GM23338 (cell line): ENCODE measurements at regions not wholly inside any gene's neighbourhood (a gene's known extent, or its start where the extent isn't known, plus 50 kb on each side); places are given as distances from the start of the nearest gene placed in this dataset.

ENCODE experiments used
- ATAC-seq: fragments of 200-7000 bp; cut with Tn5 transposase; 3 replicates; pipeline ENCODE4 v1.9.1; 2020
- DNase-seq: peaks from one replicate; pipeline ENCODE4 v3.0.0-alpha.2; 2015; ENCODE audit warnings: low spot score
- H2AFZ ChIP-seq: fragments of 200-600 bp; sonication (generic); 2 replicates; pipeline ENCODE4 v1.8.0; 2016; ENCODE audit warnings: antibody characterized with exemption, mild to moderate bottlenecking, moderate library complexity
- H3F3A ChIP-seq: fragments of 200-600 bp; sonication (generic); replicated peaks from 2 replicates; pipeline ENCODE4 v1.8.0; 2017; ENCODE audit warnings: antibody characterized with exemption, mixed run types, low read depth
- H3K27ac ChIP-seq: fragments of 200-600 bp; sonication (generic); 2 replicates; pipeline ENCODE4 v1.6.1; 2016; ENCODE audit warnings: low read depth
- H3K27me3 ChIP-seq: fragments of 200-600 bp; sonication (generic); 2 replicates; pipeline ENCODE4 v1.8.0; 2016; ENCODE audit warnings: mild to moderate bottlenecking, mixed run types, moderate library complexity; ENCODE audit not compliant: insufficient read depth
- H3K36me3 ChIP-seq: fragments of 200-600 bp; sonication (generic); 2 replicates; pipeline ENCODE4 v1.8.0; 2016; ENCODE audit warnings: mild to moderate bottlenecking; ENCODE audit not compliant: insufficient read depth
- H3K4me1 ChIP-seq: fragments of 200-600 bp; sonication (generic); 2 replicates; pipeline ENCODE4 v1.8.0; 2016; ENCODE audit warnings: mild to moderate bottlenecking, moderate library complexity; ENCODE audit not compliant: insufficient read depth
- H3K4me2 ChIP-seq: fragments of 200-600 bp; sonication (generic); 2 replicates; pipeline ENCODE4 v1.7.1; 2017; ENCODE audit warnings: mixed run types
- H3K4me3 ChIP-seq: fragments of 200-600 bp; sonication (generic); 2 replicates; pipeline ENCODE4 v1.6.1; 2016; ENCODE audit warnings: mixed run types
- H3K79me2 ChIP-seq: fragments of 200-600 bp; sonication (generic); replicated peaks from 2 replicates; pipeline ENCODE4 v1.8.0; 2017; ENCODE audit warnings: mild to moderate bottlenecking; ENCODE audit not compliant: insufficient read depth
- H3K9me2 ChIP-seq: fragments of 200-600 bp; sonication (generic); 2 replicates; pipeline ENCODE4 v1.8.0; 2017; ENCODE audit not compliant: insufficient read depth
- H4K20me1 ChIP-seq: fragments of 200-600 bp; sonication (generic); replicated peaks from 2 replicates; pipeline ENCODE4 v1.8.0; 2017; ENCODE audit warnings: mild to moderate bottlenecking; ENCODE audit not compliant: insufficient read depth
- H3K27ac Mint-ChIP-seq: 2 replicates; pipeline ENCODE4 v1.8.0; 2020; ENCODE audit warnings: inconsistent platforms, mild to moderate bottlenecking, moderate library complexity, mixed read lengths
- H3K27me3 Mint-ChIP-seq: 3 replicates; pipeline ENCODE4 v1.8.0; 2022; ENCODE audit warnings: low read depth, mild to moderate bottlenecking, moderate library complexity, mixed read lengths, inconsistent platforms; ENCODE audit not compliant: insufficient read depth, poor library complexity
- H3K36me3 Mint-ChIP-seq: 3 replicates; pipeline ENCODE4 v1.8.0; 2021; ENCODE audit warnings: low read depth, mild to moderate bottlenecking, inconsistent platforms, moderate library complexity, mixed read lengths
- H3K4me1 Mint-ChIP-seq: 3 replicates; pipeline ENCODE4 v1.8.0; 2020; ENCODE audit warnings: mild to moderate bottlenecking, inconsistent platforms, mixed read lengths
- H3K4me3 Mint-ChIP-seq: 3 replicates; pipeline ENCODE4 v1.8.0; 2021; ENCODE audit warnings: moderate library complexity, mild to moderate bottlenecking, inconsistent platforms, mixed read lengths
- H3K9me3 Mint-ChIP-seq: 3 replicates; pipeline ENCODE4 v1.8.0; 2020; ENCODE audit warnings: moderate library complexity, mild to moderate bottlenecking, inconsistent platforms, mixed read lengths
- CREB1 ChIP-seq: fragments of 250-450 bp; sonication (Bioruptor Pico); IDR thresholded peaks from 2 replicates; pipeline ENCODE4 v1.5.0; 2020; ENCODE audit warnings: low read depth, mild to moderate bottlenecking, moderate library complexity
- ETS1 ChIP-seq: IDR thresholded peaks from 2 replicates; pipeline ENCODE4 v1.6.1; 2016; ENCODE audit warnings: antibody characterized with exemption
- EZH2 ChIP-seq: fragments of 200-600 bp; sonication (generic); IDR thresholded peaks from one replicate; pipeline ENCODE4 v1.8.0; 2017; ENCODE audit warnings: antibody characterized with exemption, mild to moderate bottlenecking, low read depth; ENCODE audit not compliant: unreplicated experiment
- EZH2phosphoT487 ChIP-seq: fragments of 200-600 bp; sonication (generic); IDR thresholded peaks from one replicate; pipeline ENCODE4 v1.8.1; 2018; ENCODE audit warnings: antibody characterized with exemption; ENCODE audit not compliant: unreplicated experiment
- JUNB ChIP-seq: IDR thresholded peaks from one replicate; pipeline ENCODE4 v1.6.1; 2016; ENCODE audit warnings: antibody characterized with exemption; ENCODE audit not compliant: unreplicated experiment
- POLR2AphosphoS5 ChIP-seq: IDR thresholded peaks from 2 replicates; pipeline ENCODE4 v1.6.1; 2016; ENCODE audit warnings: antibody characterized with exemption, low read depth
- REST ChIP-seq: IDR thresholded peaks from one replicate; pipeline ENCODE4 v1.6.1; 2018; ENCODE audit warnings: antibody characterized with exemption; ENCODE audit not compliant: unreplicated experiment
- STAT1 ChIP-seq: IDR thresholded peaks from one replicate; pipeline ENCODE4 v1.6.1; 2016; ENCODE audit warnings: antibody characterized with exemption; ENCODE audit not compliant: unreplicated experiment
- ZNF114 ChIP-seq: fragments of 250-450 bp; sonication (Bioruptor Pico); IDR thresholded peaks from 2 replicates; pipeline ENCODE4 v1.5.0; 2020; ENCODE audit warnings: mild to moderate bottlenecking, moderate library complexity
- ZNF331 ChIP-seq: fragments of 250-450 bp; sonication (Bioruptor Pico); IDR thresholded peaks from 2 replicates; pipeline ENCODE4 v1.5.0; 2020; ENCODE audit warnings: low read depth, mild to moderate bottlenecking, moderate library complexity
- ZNF462 ChIP-seq: fragments of 250-450 bp; sonication (Bioruptor Pico); IDR thresholded peaks from 2 replicates; pipeline ENCODE4 v1.5.0; 2020; ENCODE audit warnings: mild to moderate bottlenecking, moderate library complexity

GRCh38 chr4:167524091-167524490 is 289.8 kb upstream of the SPOCK3 start (continued):
- TF ChIP-seq ZNF462 (CRISPR knock-in tag) (no peak), EZH2phosphoT487 (no peak), ZNF114 (CRISPR knock-in tag) (no peak), EZH2 (no peak), REST (no peak)

GRCh38 chr4:167537761-167538160 is 303.5 kb upstream of the SPOCK3 start:
- H3K27me3 Mint-ChIP-seq, result no peaks in the 10 kb centered on the region
- no peak overlapping the region for H3K4me2 ChIP-seq
- ATAC-seq (no peak), DNase-seq (no peak)
- no peak overlapping the region for H3K27ac ChIP-seq
- H3K4me3 Mint-ChIP-seq, result no peak overlapping the region
- H3K4me1 ChIP-seq, result no peaks in the 10 kb centered on the region
- H4K20me1 ChIP-seq, result no peaks in the 10 kb centered on the region
- H3K27me3 ChIP-seq, result no peaks in the 10 kb centered on the region
- no peak overlapping the region for H2AFZ ChIP-seq
- H3K4me3 ChIP-seq, result no peak overlapping the region
- no peaks in the 10 kb centered on the region for H3F3A ChIP-seq
- H3K36me3 ChIP-seq, result no peaks in the 10 kb centered on the region
- peaks cover 3% of the 10 kb centered on the region; the same call in 1 of the 3 replicates for H3K36me3 Mint-ChIP-seq
- peaks cover 13% of the 10 kb centered on the region; the same call in 2 of the 3 replicates for H3K9me3 Mint-ChIP-seq
- no peaks in the 10 kb centered on the region for H3K79me2 ChIP-seq
- no peak overlapping the region for H3K27ac Mint-ChIP-seq
- H3K4me1 Mint-ChIP-seq, result no peaks in the 10 kb centered on the region
- H3K9me2 ChIP-seq, result 0 out of 2 replicates have a peak, but pooled peaks cover 2% of the 10 kb centered on the region
- TF ChIP-seq ZNF114 (CRISPR knock-in tag) (no peak), EZH2phosphoT487 (no peak), ETS1 (no peak), CREB1 (CRISPR knock-in tag) (no peak), JUNB (no peak), POLR2AphosphoS5 (no peak), EZH2 (no peak), STAT1 (no peak), REST (no peak), ZNF331 (CRISPR knock-in tag) (no peak)
